Kidney tubule cell (primary cell): ENCODE measurements at regions not wholly inside any gene's neighbourhood (a gene's known extent, or its start where the extent isn't known, plus 50 kb on each side); places are given as distances from the start of the nearest gene placed in this dataset.

Source experiments
- DNase-seq: peaks from one replicate; pipeline ENCODE4 v3.0.0-alpha.2; 2018; ENCODE audit warnings: low spot score

DNA sequence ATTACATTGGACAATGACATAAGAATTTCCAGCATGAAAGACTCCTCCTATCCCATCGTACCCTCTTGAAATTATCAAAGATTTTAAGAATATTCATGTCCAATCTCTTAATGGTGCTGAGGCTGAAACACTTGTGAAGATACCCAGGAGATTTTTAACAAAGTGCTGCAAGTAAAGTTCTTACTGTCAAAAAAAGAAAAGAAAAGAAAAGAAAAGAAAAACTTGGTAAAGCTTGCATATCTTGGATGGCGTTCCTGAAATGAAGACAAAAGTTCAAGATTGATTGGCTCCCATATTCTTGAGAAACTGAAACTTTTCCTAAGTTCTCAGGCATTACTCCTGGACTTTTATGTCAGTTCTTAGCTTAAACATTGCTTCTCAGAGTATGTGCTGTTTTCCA is 1010.5 kb upstream of the PIK3C3 start:
- no peak for DNase-seq

GRCh38 chr18:40939656-40940515 is 1015.1 kb upstream of the PIK3C3 start:
- DNase-seq: no peak

GRCh38 chr18:40938615-40939014 is 1016.4 kb upstream of the PIK3C3 start:
- DNase-seq: no peak

GRCh38 chr18:40937386-40937785 is 1017.6 kb upstream of the PIK3C3 start:
- DNase-seq: no peak

GRCh38 chr18:40935423-40935822 is 1019.6 kb upstream of the PIK3C3 start:
- DNase-seq: peak; percentile 43

- DNase-seq: no peak
These were observed 1022.2 kb upstream of the PIK3C3 start for GRCh38 chr18:40932862-40933261.

DNA sequence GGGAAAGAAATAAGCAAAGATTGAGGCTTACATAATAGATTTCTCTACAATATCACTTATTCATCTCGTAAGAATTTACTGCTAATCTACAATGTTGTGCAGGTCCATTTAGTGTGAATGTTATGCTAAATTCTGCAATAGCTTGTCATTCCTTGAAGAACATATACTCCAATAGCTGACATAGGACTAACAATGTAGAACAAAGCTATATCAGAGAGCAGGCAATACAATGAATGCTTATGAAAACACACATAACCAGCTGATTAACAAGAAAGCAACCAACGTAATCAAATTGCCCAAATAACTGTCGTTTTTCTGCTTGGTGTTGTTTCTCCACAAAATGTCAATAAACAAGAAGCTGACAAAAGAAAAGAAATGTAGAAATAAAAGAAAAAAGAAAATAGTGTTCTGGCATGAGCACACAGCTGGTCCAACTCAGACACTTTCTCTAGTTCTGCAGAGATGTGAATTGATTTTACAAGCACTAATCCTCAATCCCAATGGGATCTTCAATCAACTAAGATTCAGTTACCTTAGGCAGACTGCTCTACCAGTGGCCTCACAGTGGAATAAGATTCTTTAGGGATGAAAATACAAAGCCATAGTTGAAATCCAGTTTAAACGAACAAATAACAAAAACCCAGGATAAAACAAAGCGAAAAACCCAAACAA is 1024.7 kb upstream of the PIK3C3 start:
- DNase-seq: no peak

DNA sequence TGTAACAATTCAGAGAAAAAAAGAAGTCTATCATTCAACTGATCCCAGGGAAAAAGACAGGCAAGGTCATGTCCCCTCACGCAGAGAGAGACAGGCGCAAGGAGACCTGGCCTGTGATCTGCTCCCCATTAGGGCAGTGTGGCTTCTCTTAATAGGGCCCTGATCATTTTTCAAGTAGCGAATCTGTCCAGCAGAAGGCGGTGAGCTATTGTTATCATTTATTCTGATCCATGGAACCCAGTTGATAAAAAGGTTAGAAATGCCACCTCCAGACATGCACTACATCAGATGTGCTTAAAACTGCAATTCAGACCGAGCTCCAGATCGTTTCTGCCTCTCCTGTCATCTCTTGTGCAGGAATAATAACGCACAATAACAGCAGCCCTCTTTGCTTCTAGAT is 1025.6 kb upstream of the PIK3C3 start:
- DNase-seq: no peak

GRCh38 chr18:40926679-40927078 is 1028.4 kb upstream of the PIK3C3 start:
- DNase-seq: no peak

DNA sequence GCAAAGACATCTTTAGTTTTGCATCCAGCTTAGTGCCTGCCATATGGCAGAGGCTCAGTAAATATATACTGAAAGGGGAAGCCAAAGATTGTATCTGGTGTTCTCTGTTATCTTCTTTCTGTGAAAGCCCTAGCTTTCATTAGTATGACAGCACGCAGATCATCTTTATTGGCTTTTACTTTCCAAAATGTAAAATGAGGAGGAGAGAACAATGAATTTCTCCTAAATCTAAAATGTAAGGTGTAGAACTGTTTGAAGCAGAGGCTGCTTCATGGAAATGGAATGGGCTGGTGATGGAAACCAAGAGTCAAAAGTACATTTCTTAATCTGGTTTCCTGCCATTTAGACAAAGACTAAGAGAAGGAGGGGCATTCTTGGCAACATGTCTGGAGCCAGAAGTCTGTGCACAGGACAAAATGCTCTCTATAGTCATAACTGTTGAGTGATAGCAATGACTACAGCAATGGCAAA is 1029.9 kb upstream of the PIK3C3 start:
- DNase-seq: no peak

DNA sequence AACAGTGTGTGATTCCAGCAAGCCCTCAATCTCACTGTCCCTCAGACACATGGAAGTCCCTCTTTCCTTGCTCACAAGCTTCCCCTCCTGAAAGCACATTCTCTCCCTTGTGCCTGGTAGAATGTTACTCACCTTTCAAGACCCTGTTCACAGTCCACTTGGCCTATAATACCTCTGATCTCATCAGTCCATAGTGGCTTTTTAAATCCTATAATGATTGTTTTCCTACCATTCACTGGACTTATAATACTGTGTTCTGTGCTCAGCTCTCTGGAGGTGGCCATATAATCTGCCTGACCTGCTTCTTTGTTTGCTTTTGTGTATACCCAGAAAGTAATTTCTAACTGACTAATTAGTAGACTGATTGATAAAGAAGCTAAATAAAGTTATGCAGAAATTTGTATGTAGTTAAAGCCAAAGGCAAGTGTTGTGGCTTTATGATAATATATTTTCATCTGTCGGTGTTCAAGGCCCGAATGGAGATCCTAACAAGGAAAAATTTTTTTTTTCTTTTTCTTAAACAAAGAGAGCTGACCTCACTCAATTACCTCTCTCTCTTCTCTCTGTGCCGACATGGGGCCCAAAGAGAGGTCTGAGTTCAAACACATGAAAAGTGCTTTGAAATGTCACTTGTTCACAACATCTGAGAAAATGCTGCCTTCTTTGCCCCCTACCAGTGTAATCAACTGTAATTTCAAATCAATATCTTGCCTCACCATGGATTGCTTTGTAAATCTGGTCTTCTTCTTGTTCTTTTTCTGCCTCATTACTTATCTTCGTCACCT is 1033.0 kb upstream of the PIK3C3 start:
- no peak for DNase-seq

GRCh38 chr18:40917056-40917455 is 1038.0 kb upstream of the PIK3C3 start:
- DNase-seq: peak; percentile 8

GRCh38 chr18:40915724-40916123 is 1039.3 kb upstream of the PIK3C3 start:
- DNase-seq: no peak

DNA sequence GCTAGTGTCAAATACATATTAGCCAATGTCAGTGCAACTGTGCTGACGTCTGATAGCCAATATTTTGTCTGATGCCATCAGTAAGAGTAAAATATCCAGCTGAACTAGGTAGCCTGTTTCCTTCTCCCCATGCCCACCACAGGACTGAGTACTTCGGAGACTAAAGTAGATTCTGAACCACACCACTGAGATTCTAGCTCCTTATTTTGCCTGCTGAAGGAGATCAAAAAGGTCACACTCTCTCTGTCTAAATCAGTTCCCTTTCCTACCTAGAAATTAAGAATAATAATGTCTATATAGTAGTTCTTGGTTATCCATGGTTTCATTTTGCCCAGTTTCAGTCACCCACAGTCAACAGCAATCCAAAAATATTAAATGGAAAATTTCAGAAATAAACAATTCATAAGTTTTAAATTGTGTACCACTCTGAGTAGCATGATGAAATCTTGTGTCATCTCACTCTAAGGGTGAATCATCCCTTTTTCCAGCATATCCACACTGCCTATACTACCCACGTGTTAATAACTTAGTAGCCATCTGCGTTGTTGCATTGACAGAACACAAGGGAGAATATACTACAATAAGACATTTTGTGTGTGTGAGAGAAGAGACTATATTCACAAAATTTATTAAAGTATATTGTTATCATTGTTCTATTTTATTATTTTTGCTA is 1043.3 kb upstream of the PIK3C3 start:
- no peak for DNase-seq

DNA sequence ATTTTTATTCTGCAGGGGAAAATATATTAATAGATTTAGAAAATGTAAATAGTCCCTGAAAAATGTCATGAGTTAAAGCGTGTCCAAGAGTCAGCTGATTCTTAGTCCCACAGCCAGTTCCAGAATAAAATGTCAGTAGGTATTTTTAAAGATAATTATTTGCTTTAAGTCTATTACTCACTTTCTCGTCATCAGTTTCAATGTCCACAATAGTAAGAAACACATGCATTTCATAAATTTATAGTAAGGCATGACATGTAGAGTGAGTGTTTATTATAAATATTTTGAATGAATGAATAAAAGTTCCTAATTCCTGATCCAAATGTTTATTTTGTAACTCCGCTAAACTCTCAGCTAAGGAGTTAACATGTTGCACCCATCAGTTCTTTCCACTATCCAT is 1044.0 kb upstream of the PIK3C3 start:
- no peak for DNase-seq

- no peak for DNase-seq
These were observed 1047.2 kb upstream of the PIK3C3 start for GRCh38 chr18:40907842-40908241.

DNA sequence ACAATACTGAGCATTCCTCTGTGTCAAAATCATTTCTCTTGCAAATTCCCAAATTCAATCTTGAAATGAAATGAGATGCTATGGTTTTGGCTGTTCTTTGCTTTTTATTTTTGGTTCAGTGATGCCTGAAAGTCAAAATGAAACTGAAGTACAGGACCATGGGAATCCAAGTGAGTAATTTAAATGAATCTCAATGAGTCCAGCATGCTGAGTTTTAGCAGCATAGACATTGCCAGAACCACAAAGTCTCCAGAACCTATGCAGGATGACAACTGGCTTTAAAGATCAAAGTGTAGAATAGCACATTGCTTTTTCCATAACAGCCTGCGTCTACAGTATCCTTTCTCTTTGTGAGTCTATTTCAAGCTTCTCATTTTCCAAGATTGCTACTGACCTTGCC is 1050.7 kb upstream of the PIK3C3 start:
- DNase-seq: no peak

- DNase-seq: no peak
These were observed 1052.6 kb upstream of the PIK3C3 start for GRCh38 chr18:40902436-40902835.

DNA sequence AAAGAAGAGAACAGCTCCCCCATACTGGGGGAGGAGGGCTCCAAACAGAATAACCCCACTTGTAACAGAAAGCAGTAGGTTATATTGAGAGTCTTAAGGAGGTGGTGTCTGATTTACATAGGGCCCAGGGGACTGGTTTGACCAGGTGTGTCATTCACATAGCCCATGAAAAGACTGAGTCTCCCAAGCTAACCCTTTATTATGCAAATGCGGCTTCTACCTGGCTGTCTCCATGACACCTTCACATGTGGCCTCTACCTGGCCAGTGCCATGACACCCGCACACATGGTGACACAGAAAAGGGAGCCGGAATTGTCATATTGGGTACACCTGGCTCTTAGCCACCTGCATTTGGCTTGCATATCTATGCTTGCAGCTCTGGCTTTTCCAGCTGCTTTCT is 1057.2 kb upstream of the PIK3C3 start:
- DNase-seq: no peak

DNA sequence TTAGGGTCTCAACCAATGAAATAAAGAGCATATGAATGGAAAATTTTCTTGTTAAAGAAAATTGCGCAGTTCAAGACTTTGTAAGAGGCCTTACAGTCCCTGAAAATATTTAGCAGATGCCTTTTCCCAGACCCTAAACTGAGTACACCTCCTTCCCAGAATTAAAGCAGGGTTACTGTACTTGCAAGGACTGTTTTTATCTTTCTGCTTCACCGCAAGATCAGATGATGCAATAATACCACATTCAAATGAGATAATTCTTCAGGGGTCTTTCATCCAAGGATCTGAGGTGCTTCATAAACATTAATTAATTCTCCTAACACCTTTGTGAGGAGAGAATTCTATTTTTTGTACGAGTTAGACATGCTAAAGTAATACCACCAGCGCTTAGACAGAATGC is 1071.8 kb upstream of the PIK3C3 start:
- no peak for DNase-seq

- DNase-seq: no peak
These were observed 1072.6 kb upstream of the PIK3C3 start for GRCh38 chr18:40882468-40882867.

GRCh38 chr18:40878371-40878770 is 1076.7 kb upstream of the PIK3C3 start:
- DNase-seq: no peak
